ENCODE measurements at regions not wholly inside any gene's neighbourhood (a gene's known extent, or its start where the extent isn't known, plus 50 kb on each side); places are given as distances from the start of the nearest gene placed in this dataset.

- TF ChIP-seq, protein P1, sequence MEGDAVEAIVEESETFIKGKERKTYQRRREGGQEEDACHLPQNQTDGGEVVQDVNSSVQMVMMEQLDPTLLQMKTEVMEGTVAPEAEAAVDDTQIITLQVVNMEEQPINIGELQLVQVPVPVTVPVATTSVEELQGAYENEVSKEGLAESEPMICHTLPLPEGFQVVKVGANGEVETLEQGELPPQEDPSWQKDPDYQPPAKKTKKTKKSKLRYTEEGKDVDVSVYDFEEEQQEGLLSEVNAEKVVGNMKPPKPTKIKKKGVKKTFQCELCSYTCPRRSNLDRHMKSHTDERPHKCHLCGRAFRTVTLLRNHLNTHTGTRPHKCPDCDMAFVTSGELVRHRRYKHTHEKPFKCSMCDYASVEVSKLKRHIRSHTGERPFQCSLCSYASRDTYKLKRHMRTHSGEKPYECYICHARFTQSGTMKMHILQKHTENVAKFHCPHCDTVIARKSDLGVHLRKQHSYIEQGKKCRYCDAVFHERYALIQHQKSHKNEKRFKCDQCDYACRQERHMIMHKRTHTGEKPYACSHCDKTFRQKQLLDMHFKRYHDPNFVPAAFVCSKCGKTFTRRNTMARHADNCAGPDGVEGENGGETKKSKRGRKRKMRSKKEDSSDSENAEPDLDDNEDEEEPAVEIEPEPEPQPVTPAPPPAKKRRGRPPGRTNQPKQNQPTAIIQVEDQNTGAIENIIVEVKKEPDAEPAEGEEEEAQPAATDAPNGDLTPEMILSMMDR (IDR thresholded peaks at IDR 0.05): no peak
- no peak for TF ChIP-seq POLR2A (IDR thresholded peaks at IDR 0.05)
Observed at GRCh38 chr15:70385711-70386110, 288.0 kb upstream of the TLE3 start.
